T-helper 2 cell treated with Interferon-gamma antibody and Interleukin-4, amounts not matched to agents 100 ng/mL and 5 ng/mL, for 36 hours (primary cell): ENCODE measurements at regions not wholly inside any gene's neighbourhood (a gene's known extent, or its start where the extent isn't known, plus 50 kb on each side); places are given as distances from the start of the nearest gene placed in this dataset.
"Not testable (repeated sequence)": the region's sequence is repeated elsewhere in the genome, so short reads cannot be mapped to it uniquely, and the experiment has no call there.

Experiments
- intact Hi-C: fragments of 100-400 bp; cut with micrococcal nuclease; formaldehyde crosslinking; loops from one replicate; pipeline ENCODE4 v1.15.1; 2023

DNA sequence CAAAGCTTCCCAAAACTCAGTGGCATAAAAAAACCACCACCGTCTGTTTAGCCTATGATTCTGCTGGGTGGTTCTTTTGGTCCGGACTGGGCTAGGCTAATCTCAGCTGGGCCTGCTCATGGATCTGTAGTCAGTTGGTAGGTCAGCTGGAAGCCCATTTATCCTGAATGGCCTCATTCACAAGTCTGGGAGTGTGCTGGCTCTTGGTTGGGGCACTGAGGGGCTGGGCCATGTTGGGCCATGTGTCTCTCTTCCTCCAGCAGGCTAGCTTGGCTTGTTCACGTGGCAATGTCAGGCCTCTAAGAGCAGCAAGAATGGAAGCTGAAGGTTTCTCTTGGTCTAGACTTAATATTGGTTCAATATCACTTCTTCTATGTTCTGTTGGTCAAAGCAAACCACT, 95.7 kb upstream of the HS6ST1 start:
- intact Hi-C loops, result no loop called here

DNA sequence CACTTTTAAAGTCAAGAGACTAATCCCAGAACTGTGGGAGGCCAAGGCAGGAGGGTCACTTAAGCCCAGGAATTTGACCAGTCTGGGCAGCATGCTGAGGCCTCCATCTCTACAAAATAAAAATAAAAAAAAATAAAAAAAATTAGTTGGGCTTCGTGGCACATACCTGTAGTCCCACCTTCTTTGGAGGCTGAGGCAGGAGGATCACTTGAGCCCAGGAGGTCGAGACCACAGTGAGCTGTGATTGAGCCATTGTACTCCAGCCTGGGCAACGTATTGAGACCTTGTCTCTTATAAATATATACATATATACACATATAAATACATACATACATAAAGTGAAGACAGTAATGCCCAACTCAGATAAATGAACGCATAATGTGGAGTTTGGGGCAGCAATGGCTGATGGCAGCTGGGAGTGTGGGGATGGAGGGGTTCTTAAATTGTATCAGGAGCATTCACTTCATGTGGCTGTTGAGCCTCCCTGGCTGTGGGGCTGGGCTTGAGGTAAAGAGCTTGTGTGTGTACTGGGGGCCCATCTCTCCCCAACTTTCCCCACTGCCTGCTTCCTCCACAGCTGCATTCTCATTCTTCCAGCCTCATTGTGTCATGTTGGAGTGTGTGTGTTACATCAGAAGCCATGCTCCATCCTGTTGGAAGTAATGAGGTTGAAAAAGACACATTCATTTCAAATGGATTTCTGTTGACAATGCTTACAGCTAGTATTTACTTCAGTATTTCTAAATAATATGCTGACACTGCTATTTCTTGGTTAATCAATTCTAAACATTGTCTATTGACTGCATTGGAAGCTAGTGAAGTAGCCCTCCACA, 96.5 kb upstream of the HS6ST1 start:
- intact Hi-C loops, result no loop called here

DNA sequence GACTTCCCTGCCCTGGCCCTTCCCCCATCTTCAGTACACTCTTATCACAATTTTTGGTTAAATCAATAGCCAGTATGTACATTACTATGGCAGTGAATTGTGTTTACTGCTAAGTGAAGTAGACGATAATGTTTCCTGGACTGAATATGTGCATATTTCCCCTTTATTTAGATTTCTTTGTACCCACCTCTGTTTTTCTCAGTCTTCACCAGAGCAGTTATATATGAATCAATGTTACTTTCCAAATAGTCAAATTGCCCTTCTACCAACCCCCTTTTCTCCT, 97.1 kb upstream of the HS6ST1 start:
- intact Hi-C loops, result no loop called here

DNA sequence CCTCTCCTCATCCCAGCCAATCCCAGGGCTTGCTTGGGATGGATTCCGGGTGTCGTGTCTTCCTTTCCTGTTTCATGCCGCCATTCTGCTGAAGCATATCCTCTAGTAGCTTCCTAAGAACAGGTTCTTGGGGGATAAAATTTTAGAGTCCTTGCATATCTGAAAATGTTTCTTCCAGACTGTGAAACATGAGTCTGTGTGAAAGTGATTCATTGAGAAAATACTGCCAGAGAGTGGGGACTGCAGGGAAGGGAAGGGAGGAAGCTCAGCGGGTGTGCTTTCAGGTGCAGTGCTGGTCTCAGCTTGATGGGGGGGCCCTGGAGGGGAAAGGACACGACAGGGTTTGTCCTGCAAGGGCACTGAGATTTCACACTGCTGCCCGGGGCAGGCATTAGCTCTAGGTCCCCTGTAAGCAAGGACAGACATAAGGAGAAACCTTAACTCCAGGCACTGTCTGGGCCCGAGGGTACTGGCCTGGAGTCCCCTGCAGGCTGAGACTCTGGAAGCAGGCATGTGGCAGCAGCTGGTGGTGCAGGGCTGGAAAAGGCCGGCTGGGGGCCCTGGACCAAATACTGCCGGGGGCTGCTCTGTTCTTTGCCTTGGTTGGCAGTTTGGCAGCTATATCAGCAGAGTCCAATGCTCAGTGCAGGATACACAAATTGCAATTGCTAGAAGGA, 97.6 kb upstream of the HS6ST1 start:
- intact Hi-C loops, result no loop called here

DNA sequence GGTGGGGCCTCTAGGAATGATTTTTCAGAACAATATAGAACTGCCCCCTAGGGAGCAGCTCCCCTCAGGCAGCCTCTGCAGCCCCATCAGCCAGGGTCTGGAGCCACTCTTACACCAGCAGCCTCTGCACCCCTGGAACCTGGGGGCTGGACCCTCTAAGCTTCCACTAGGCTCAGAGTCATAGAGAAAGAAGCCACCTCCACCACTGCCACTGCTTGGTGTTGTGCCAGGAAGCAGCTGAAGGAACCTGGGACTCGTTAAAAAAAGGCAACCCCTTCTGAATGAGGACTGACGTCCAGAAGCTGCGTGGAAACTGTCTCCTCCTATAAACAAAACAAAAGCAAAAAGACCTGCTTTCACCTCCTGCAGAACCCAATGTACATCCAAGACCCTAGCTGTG, 98.1 kb upstream of the HS6ST1 start:
- intact Hi-C loops, result no loop called here

DNA sequence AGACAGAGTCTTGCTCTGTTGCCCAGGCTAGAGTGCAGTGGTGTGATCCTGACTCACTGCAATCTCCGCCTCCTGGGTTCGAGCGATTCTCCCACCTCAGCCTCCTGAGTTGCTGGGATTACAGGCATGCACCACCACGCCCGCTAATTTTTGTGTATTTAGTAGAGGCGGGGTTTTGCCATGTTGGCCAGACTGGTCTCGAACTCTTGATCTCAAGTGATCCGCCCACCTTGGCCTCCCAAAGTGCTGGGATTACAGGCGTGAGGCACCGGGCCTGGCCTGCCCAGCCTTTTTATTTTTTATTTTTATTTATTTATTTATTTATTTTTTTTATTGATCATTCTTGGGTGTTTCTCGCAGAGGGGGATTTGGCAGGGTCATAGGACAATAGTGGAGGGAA, 98.6 kb upstream of the HS6ST1 start:
- intact Hi-C loops, result not testable (repeated sequence)

DNA sequence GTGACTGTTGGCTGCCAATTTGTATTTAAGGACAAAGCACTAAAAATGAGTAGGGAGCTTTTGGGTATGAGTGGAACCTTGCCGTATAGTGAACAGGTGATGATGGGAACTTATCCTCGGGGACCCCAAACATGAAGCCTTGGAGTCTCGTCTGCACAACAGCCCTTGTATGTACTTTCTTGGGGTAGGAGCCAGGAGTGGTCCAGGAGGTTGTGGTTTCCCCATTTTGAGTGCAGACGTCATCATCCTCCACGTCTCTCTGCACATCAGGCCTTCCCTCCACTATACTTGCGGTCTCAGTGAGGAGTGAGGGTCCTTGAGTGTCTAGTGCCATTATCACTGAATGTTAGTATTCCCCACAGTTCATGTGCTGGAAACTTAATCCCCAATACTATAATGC, 101.5 kb upstream of the HS6ST1 start:
- intact Hi-C loops, result no loop called here

DNA sequence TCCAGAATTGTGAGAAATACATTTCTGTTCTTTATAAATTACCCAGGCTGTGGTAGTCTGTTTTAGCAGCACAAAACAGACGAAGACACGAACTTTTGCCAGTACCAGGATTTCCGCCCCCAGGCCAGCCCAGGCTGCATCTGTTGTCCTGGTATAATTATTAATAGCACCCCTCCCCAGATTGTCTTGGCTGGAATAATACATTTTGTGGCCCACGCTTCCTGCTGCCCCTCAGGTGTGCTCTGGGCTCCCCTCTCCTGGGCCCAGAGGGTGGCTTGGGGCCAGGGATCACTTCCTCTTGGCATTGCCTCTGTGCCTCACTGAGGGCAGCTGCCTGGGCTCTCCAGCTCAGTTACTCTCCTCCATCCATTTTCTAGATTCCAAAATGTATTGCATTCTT, 102.1 kb upstream of the HS6ST1 start:
- intact Hi-C loops, result no loop called here

DNA sequence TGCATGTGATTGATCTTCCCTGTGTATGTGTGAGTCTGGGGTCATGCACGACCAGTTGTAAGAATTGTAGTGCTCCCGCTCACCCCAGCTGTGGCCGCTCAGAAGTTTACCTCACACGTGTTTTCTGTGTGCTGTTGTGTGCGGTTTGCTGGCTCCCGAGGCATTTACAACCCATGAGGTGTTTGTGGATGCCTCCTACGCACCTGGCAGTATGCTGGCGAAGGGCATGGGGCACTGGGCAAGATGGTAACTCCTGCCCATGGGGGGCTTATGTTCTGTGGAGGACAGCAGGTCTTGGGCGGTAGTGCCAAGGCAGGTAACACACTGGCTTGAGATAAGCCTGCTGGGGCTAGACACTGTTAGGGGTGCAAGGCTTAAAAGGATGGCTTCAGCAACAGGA, 102.6 kb upstream of the HS6ST1 start:
- intact Hi-C loops, result no loop called here

DNA sequence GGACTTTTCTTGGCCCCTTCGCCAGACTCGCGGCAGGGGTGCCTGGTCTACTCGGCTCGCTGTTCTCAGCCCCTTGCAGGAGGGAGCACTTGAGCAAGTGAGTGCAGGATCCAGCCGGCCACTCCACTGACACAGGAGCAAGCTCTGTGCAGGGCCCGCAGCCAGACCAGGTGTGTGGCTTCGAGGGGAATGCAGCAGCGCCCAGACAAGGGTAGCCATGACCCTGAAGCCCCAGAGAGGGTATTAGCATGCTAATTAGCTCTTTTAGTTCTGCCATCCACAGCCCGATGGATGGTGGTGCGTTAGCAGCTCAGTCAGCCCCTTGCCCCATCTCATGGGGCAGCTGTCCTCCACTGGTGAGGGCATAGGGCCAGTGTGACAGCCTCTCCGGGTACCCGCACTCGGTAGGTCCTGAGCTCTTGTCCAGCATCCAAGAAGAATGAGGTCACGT, 103.2 kb upstream of the HS6ST1 start:
- intact Hi-C loops, result no loop called here

DNA sequence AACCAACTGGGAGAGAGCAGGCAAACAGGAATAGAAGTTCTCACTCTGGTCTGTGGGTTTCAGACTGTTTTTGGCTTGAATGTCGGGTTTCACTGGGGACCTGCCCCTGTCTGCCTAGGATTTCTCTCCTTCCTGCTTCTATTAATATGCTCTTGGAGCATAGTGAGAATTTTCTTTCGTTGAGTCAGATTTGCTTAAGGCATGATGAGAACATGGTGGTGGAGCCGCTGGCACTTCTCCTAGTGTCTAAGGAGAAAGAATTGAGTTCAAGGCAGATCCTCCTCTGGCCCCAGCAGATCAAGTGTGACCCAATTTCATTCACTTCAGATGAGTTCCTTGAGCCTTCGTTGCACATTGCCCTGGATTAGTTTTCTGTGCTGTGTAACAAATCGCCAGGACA, 103.9 kb upstream of the HS6ST1 start:
- intact Hi-C loops, result no loop called here

DNA sequence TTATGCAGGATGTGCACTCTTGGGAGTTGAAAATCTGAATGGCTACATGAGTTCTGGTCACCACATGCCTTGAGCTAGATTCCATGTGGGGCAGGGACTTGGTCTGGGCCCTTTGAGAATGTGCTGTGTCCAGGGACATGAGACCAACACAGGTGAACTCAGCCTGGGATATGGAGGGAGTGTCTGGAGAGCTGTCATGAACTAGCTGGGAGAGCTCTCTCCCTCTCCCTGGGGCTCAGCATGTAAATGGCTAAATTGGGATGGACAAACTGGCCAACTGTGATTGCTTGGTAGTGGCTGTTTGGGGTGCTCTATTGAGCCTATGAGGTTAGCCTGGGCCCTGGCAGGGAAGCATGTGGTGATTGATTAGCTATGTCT, 105.1 kb upstream of the HS6ST1 start:
- intact Hi-C loops, result no loop called here

DNA sequence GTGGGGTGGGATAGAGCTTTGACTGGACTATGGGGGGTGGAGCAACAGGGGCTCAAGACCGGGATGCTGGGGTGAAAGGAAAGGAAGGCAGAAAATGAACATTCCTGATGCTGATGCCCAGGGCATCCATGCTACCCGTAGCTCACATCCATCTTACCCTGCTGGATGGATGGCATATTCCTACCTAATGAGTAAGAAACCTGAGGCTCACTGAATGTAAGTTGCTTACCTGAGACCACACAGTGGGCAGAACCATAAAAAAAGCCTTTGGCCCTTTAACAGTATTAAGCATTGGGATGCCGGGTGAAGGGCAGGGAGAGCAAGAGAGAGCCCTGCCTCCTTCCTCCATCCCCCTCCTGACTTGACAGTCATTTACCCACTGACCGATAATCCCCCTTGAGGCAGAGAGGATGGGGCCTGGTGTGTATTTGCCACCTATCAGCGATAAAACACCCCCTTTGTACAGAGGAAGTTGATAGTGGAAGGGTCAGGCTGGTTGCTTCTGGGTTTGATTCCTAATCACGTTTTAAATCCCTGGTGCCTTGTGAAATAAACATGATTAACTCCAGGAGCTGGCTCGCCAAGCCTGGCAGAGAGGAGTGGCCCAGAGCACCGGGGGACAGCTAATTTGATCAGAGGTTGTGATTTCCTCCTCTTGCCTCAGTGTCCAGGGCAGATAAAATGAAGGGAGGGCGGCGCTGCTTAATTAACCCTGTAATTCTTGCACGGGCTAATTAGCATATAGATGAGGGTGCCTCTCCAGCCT, 105.9 kb upstream of the HS6ST1 start:
- intact Hi-C loops, result no loop called here

DNA sequence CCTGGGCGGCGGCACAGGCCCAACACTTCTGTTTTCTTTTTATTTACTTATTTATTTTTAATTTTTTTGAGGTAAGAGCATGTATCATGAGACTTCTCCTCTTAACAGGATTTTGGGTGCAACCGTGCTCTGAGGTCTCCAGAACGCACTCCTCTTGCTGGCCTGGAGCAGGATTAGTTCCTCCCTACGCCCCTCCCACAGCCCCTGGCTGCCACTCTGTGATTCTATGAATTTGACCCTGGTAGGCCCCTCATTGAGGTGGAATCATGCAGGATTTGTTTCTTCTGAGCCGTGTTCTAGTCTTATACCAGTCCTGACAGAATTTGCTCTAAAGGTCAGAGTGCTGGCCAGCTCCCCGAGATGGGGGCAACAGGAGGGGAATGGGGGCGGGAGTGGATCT, 106.5 kb upstream of the HS6ST1 start:
- intact Hi-C loops, result no loop called here

DNA sequence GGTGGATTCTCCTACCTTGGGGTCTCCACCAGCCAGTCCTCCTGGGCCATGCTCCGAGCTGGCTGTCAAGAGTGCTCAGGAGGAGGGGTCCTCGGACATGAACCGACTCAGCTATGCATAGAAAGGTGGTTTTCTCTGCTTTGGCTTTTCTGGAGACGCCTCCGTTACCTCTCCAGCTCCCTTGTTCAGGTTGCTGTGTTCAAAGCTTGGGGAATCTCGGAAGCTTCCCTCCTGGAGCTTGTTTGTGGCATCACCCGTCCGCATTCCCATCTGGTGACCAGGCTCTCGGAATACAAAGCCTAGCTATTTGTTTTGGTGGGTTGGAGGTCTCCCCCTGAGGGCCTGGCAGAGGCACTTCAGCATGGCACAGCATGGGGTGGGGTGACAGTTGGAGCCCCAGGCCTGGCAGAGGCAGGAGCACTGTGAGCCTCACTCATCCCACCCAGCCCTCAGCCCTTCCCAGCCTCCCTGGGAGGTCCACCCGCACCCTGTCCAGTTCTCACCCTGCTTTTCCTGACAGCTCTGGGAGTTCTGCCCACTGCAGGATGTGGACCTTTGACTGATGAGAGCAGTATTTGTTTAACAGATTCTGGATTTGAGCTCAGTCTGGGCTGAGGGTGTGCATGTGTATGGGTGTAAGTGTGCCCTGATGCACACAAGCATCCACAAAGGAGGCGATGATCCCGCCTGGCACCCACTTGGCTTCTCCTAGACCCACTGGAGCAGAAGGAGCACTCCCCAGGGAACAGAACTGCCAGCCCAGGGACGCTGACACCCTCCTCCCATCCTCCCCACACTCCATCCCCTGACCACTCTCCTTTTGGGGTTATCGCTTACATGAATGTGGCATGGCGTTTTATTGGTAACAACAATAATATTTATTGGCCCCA, 107.3 kb upstream of the HS6ST1 start:
- intact Hi-C loops, result no loop called here

DNA sequence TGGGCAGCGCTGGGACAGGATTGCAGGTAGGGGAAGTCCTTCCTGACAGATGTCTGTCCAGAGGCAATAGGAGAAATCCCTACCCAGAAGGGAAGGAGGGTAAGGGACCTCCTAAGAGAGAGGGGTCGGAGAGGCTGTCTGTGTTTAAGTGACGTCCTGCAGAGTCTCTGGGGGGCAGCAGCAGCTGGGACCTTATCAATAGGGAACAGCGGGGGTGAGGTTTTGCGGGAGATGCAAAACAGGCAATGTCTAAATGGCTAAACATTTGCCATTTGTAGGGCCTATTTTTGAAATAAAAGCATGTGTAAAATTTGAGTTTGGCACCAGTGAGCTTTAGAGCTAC, 108.7 kb upstream of the HS6ST1 start:
- intact Hi-C loops, result no loop called here

DNA sequence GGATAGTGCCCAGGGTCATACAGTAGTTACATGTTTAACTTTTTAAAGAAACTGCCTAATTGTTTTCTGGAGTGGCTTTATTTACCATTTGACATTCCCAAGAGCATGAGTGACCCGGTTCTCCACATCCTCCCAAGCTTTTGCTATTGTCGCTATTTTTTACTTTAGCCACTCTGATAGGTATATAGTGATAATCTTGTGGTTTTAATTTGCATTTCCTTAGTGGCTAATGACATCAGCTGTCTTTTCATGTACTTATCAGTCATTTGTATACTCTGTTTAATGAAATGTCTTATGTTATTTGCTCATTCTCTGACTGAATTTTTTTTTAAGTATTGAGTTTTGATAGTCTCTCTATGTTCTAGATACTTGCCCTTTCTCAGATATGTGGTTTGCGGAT, 109.7 kb upstream of the HS6ST1 start:
- intact Hi-C loops, result no loop called here

DNA sequence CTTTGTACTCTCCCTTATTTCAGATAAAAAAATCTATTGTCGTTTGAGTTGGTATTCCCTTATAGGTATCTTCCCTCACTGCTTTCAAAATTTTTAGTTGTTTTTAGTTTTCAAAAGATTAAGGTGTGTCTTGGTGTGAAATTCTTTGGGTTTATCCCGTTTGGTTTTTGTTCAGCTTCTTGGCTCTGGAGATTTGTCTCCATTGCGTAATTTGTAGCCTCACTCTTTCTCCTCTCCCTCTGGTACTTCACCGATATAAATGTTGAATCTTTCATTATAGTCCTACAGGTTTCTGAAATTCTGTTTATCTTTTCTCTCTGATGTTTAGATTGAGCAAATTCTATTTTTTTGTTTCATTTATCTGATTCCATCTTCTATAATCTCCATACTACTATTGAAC, 113.8 kb upstream of the HS6ST1 start:
- intact Hi-C loops, result no loop called here

DNA sequence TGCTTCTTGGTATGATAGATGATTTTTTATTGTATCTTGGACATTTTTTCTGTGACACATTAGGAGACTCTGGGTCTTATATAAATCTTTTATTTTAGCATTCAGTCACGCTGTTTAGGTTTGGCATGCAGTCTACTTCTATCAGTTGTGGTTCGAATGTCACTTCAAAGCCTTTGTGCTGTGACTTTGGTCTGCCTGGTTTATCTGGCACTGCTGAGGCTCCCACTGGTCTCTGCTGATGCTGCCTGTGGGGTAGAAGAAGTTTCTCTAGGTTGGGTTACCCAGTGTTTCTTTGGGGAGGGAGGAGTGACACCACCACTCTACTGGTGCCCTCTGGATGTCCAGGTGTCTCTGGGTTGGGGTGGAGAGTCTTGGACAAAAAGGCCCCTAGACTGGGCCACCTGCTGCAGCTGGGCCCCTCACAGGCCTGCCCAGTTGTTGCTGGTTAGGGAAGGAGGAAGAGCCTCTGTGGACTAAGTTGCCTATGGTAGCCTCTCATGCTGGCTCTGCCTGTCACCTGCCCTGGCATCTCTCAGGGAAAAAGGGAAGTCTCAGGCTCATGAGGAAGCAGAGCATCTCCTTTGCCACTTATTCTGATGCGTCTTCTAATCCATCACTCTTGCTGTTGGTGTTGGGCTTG, 115.4 kb upstream of the HS6ST1 start:
- intact Hi-C loops, result no loop called here

DNA sequence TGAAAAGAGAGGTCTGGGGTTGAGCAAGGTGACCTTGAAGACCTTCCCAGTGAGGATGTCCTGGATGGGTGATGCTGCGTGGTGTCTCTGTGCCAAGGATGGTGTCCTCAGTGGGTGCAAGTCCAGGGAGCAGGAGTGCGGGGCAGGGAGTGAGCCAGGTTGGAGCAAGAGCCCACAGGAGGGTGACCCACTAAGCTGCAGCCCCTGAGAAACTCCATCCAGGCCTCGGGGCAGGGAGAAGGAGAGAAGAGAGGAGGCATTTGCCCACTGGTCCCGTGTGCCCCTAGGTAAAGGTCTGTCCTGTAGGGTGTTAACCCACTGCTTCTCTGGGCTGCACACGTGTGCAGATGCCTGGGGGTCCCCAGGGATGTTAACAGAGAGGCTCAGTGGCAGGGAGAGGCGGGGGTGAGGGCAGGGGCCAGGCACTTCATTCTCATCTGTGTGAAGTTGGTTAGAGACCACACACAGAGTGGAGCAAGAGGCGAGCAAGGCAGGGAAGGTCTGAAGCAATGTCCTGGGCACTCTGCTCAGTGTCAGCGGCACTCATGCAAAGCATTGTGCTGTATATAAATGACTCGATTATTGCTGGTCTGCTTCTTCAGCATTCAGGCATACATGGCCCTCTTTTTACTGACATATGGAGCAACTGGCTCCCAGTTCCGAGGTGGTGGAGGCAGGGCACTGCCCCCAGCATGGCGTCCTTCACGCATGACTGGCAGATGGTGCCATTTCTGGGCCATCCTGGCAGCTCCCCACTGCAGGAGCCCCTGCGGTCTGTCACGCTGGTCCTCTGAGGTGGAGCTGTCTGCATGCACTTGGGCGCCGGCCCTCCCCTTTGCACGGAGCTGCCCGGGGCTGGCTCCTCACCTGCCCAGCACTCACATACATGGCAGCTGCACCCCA, 117.2 kb upstream of the HS6ST1 start:
- intact Hi-C loops, result loop anchor here (2.0 kb wide), 1 partner anchor 37 kb away; no protein-coding TSS in a partner anchor
